ENCODE measurements at regions not wholly inside any gene's neighbourhood (a gene's known extent, or its start where the extent isn't known, plus 50 kb on each side); places are given as distances from the start of the nearest gene placed in this dataset.

DNA sequence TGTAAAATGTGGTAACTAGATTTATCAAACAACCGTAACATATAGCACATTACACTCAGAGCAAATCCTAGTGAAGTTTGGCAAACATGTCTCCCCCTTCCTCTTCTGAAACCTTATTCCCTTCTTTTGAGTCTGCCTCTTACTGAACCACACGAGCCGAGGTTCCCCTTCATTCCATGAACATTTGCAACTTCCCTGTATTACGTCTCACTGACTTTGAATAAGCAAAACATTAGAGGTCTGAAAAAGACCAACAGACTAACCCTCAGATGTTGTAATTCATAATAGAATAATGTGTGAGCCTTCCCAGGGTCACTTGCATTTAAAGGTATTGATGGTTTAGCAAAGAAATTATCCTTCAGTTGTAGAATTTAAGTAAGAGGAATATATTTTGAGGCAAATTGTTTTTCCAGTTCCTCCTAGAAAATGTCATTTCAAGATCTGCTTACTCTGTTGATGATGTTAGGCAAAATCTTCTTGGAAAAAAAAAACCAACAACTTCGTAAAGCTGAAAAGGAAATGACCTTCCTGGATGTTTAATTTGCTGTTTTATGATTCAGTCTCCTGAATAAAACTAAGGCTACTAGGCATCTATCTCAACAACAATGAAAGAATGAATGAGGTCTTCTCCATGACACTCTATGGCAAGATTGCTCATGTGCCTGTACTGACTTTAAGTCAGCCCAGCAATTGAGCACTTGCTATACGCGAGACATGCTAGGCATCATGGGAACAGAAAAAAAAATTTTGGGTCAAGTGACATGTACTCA lies 296.9 kb upstream of the NECTIN3 start:
- no peaks in the 10 kb centered on the region for H3K36me3 ChIP-seq
- DNase-seq: no peak
- 85 to 88% methylated on average over 7 of the region's 7 CpGs for WGBS, 2 donors
- H3K9me3 ChIP-seq: no peaks in the 10 kb centered on the region
- no peak for TF ChIP-seq POLR2AphosphoS5 (IDR thresholded peaks at IDR 0.05)
- TF ChIP-seq, protein P1, sequence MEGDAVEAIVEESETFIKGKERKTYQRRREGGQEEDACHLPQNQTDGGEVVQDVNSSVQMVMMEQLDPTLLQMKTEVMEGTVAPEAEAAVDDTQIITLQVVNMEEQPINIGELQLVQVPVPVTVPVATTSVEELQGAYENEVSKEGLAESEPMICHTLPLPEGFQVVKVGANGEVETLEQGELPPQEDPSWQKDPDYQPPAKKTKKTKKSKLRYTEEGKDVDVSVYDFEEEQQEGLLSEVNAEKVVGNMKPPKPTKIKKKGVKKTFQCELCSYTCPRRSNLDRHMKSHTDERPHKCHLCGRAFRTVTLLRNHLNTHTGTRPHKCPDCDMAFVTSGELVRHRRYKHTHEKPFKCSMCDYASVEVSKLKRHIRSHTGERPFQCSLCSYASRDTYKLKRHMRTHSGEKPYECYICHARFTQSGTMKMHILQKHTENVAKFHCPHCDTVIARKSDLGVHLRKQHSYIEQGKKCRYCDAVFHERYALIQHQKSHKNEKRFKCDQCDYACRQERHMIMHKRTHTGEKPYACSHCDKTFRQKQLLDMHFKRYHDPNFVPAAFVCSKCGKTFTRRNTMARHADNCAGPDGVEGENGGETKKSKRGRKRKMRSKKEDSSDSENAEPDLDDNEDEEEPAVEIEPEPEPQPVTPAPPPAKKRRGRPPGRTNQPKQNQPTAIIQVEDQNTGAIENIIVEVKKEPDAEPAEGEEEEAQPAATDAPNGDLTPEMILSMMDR (IDR thresholded peaks at IDR 0.05): no peak
- no peak for TF ChIP-seq POLR2A (IDR thresholded peaks at IDR 0.05)
- TF ChIP-seq EP300 (IDR thresholded peaks at IDR 0.05): no peak
- H3K4me3 ChIP-seq: no peak overlapping the region
- H3K4me1 ChIP-seq: no peaks in the 10 kb centered on the region
- no peaks in the 10 kb centered on the region for H3K27me3 ChIP-seq
- no peak for ATAC-seq (ENCODE audit: low FRiP score in 2 of 2)
- no peak overlapping the region for H3K27ac ChIP-seq

DNA sequence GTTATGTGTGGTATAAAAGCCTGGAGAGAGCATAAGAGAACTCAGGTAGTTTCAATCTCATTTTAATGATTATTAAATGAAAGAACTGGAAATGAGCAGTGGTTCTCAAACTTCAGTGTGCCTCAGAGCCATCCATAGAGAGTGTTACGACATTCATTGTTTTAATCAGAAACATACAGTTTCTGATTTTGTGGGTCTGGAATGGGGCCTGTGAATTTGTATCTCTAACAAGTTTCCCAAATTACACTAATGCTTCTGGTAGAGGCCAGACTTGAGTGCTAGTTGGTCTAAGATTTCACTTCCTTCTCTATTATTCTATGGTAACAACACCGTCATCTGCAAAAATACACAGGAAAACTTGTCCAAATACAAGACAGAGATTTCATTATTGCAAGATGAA lies 292.0 kb upstream of the NECTIN3 start:
- H3K27me3 ChIP-seq: no peaks in the 10 kb centered on the region
- no peaks in the 10 kb centered on the region for H3K36me3 ChIP-seq
- no peak for TF ChIP-seq POLR2AphosphoS5 (IDR thresholded peaks at IDR 0.05)
- no peak for TF ChIP-seq POLR2A (IDR thresholded peaks at IDR 0.05)
- TF ChIP-seq EP300 (IDR thresholded peaks at IDR 0.05): no peak
- TF ChIP-seq, protein P1 (IDR thresholded peaks at IDR 0.05): no peak
- no peaks in the 10 kb centered on the region for H3K9me3 ChIP-seq
- ATAC-seq (ENCODE audit: low FRiP score in 2 of 2): no peak
- no peaks in the 10 kb centered on the region for H3K4me1 ChIP-seq
- H3K27ac ChIP-seq: no peak overlapping the region
- H3K4me3 ChIP-seq: no peak overlapping the region
- 78 to 82% methylated on average over 2 of the region's 2 CpGs for WGBS, 2 donors
- no peak for DNase-seq

DNA sequence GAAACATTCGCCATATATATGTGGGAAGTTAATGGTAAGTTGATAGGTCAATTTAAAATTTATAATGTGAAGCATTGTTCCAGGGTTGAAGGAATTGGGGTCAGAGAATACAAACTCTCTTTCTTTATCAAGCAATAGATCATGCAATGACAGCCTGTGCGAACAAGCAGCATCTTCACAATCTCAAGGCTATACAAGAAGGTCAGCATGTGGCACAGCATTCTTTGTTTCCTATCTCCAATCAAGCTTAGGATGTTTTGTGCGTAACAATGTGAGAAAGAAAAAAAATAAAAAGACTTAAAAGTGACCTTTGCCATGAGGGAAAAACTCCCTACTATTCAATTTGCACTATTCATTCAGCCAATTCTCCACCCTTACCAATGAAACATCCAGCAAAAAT lies 288.1 kb upstream of the NECTIN3 start:
- Histone ChIP-seq H3K9me3 (peaks cover 0 to 10% (median 2%) of the 10 kb centered on the region in 4 donors), H3K4me1 (no peaks in the 10 kb centered on the region), H3K4me3 (no peak overlapping the region), H3K27me3 (no peaks in the 10 kb centered on the region), H3K27ac (no peak overlapping the region), H3K36me3 (no peaks in the 10 kb centered on the region)
- 81% methylated on average over 3 of the region's 3 CpGs for WGBS, 2 donors
- ATAC-seq (ENCODE audit: low FRiP score in 2 of 2): no peak
- TF ChIP-seq EP300 (IDR thresholded peaks at IDR 0.05) (no peak), POLR2AphosphoS5 (IDR thresholded peaks at IDR 0.05) (no peak), POLR2A (IDR thresholded peaks at IDR 0.05) (no peak)
- TF ChIP-seq, protein P1 (IDR thresholded peaks at IDR 0.05): no peak
- DNase-seq: no peak

DNA sequence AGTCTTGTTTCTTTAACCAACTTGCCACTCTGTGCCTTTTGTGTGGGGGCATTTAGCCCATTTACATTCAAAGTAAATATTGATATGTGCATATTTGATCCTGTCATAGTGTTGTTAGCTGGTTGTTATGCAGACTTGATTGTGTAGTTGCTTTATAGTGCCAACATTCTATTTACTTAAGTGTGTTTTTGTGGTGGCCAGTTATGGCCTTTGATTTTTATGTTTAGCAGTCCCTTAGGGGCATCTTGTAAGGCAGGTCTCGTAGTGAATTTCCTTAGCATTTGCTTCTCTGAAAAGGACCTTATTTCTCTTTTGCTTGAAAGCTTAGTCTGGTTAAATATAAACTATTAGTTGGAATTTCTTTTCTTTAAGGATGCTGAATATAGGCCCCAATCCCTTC lies 282.8 kb upstream of the NECTIN3 start:
- H3K9me3 ChIP-seq: peaks cover 0 to 10% (median 2%) of the 10 kb centered on the region in 4 donors
- ATAC-seq (ENCODE audit: low FRiP score in 2 of 2): no peak
- no peak overlapping the region for H3K27ac ChIP-seq
- TF ChIP-seq POLR2A (IDR thresholded peaks at IDR 0.05): no peak
- no peak for TF ChIP-seq POLR2AphosphoS5 (IDR thresholded peaks at IDR 0.05)
- TF ChIP-seq, protein P1 (IDR thresholded peaks at IDR 0.05): no peak
- TF ChIP-seq EP300 (IDR thresholded peaks at IDR 0.05): no peak
- no peaks in the 10 kb centered on the region for H3K27me3 ChIP-seq
- no peak for DNase-seq
- no peaks in the 10 kb centered on the region for H3K36me3 ChIP-seq
- H3K4me3 ChIP-seq: no peak overlapping the region
- no peaks in the 10 kb centered on the region for H3K4me1 ChIP-seq
- 91 to 95% methylated on average over 1 of the region's 1 CpG for WGBS, 2 donors

DNA sequence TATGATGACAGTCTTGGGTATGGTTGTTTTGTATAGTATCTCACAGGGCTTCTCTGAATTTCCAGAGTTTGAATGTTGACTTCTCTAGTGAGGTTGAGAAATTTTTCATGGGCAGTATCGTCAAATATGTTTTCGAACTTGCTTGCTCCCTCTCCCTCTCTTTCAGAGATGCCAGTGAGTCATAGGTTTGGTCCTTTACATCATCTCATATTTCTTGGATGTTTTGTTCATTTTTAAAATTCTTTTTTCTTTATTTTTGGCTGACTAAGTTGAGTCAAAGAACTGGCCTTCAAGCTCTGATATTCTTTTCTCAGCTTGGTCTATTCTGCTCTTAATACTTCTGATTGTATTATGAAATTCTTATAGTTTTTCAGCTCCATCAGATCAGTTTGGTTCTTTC lies 282.3 kb upstream of the NECTIN3 start:
- TF ChIP-seq POLR2AphosphoS5 (IDR thresholded peaks at IDR 0.05): no peak
- TF ChIP-seq POLR2A (IDR thresholded peaks at IDR 0.05): no peak
- TF ChIP-seq, protein P1 (IDR thresholded peaks at IDR 0.05): no peak
- TF ChIP-seq EP300 (IDR thresholded peaks at IDR 0.05): no peak
- no peak for DNase-seq
- Histone ChIP-seq H3K27ac (no peak overlapping the region), H3K27me3 (no peaks in the 10 kb centered on the region), H3K9me3 (peaks cover 0 to 10% (median 2%) of the 10 kb centered on the region in 4 donors), H3K36me3 (no peaks in the 10 kb centered on the region), H3K4me3 (no peak overlapping the region), H3K4me1 (no peaks in the 10 kb centered on the region)
- 90 to 91% methylated on average over 2 of the region's 2 CpGs for WGBS, 2 donors
- no peak for ATAC-seq (ENCODE audit: low FRiP score in 2 of 2)
